HG03196 (cell line): ENCODE measurements at regions not wholly inside any gene's neighbourhood (a gene's known extent, or its start where the extent isn't known, plus 50 kb on each side); places are given as distances from the start of the nearest gene placed in this dataset.
"Not testable (repeated sequence)": the region's sequence is repeated elsewhere in the genome, so short reads cannot be mapped to it uniquely, and the experiment has no call there.

Experiments
- ATAC-seq: cut with Tn5 transposase; IDR thresholded peaks from one replicate; pipeline ENCODE4 v1.9.1; 2021; ENCODE audit not compliant: unreplicated experiment

GRCh38 chr5:102049517-102049916 lies 246.6 kb downstream of the SLCO4C1 start:
- ATAC-seq = no peak

- no peak for ATAC-seq
Observed at GRCh38 chr5:102048940-102049339, 247.1 kb downstream of the SLCO4C1 start.

GRCh38 chr5:102047073-102047472 lies 249.0 kb downstream of the SLCO4C1 start:
- ATAC-seq = not testable (repeated sequence)

GRCh38 chr5:102040326-102040725 lies 255.8 kb downstream of the SLCO4C1 start:
- ATAC-seq = no peak

- no peak for ATAC-seq
Observed at GRCh38 chr5:102036927-102037326, 259.2 kb downstream of the SLCO4C1 start.

GRCh38 chr5:102031711-102032110 lies 264.4 kb downstream of the SLCO4C1 start:
- no peak for ATAC-seq

- ATAC-seq = no peak
Observed at GRCh38 chr5:102018690-102019089, 277.4 kb downstream of the SLCO4C1 start.

GRCh38 chr5:102018279-102018678 lies 277.8 kb downstream of the SLCO4C1 start:
- ATAC-seq = no peak

GRCh38 chr5:102014371-102014770 lies 281.7 kb downstream of the SLCO4C1 start:
- ATAC-seq = no peak

- ATAC-seq = no peak
Observed at GRCh38 chr5:102010644-102011043, 285.4 kb downstream of the SLCO4C1 start.

- no peak for ATAC-seq
Observed at GRCh38 chr5:101997235-101997634, 298.8 kb downstream of the SLCO4C1 start.

GRCh38 chr5:101995585-101995984 lies 300.5 kb downstream of the SLCO4C1 start:
- no peak for ATAC-seq

GRCh38 chr5:101991486-101991885 lies 304.6 kb downstream of the SLCO4C1 start:
- no peak for ATAC-seq

GRCh38 chr5:101989659-101990058 lies 306.4 kb downstream of the SLCO4C1 start:
- no peak for ATAC-seq

GRCh38 chr5:101977729-101978345 lies 318.2 kb downstream of the SLCO4C1 start:
- ATAC-seq = peak; percentile 78

GRCh38 chr5:101976933-101977332 lies 319.2 kb downstream of the SLCO4C1 start:
- ATAC-seq = no peak

- no peak for ATAC-seq
Observed at GRCh38 chr5:101969742-101970141, 326.3 kb downstream of the SLCO4C1 start.

- ATAC-seq = no peak
Observed at GRCh38 chr5:101966476-101966875, 329.6 kb downstream of the SLCO4C1 start.

GRCh38 chr5:101955891-101956290 lies 340.2 kb downstream of the SLCO4C1 start:
- ATAC-seq = no peak

- no peak for ATAC-seq
Observed at GRCh38 chr5:101950019-101950418, 346.1 kb downstream of the SLCO4C1 start.

GRCh38 chr5:101948615-101949014 lies 347.5 kb downstream of the SLCO4C1 start:
- ATAC-seq = no peak

GRCh38 chr5:101943784-101944183 lies 352.3 kb downstream of the SLCO4C1 start:
- ATAC-seq = no peak

- ATAC-seq = no peak
Observed at GRCh38 chr5:101942321-101942882, 353.7 kb downstream of the SLCO4C1 start.
